GM19324 (cell line): ENCODE measurements at regions not wholly inside any gene's neighbourhood (a gene's known extent, or its start where the extent isn't known, plus 50 kb on each side); places are given as distances from the start of the nearest gene placed in this dataset.
A peak's percentile ranks its signal among the peaks of the same experiment; 100 is the strongest.

Experiments used
- ATAC-seq: cut with Tn5 transposase; IDR thresholded peaks from one replicate; pipeline ENCODE4 v1.9.1; 2021; ENCODE audit warnings: mild to moderate bottlenecking, moderate library complexity; ENCODE audit not compliant: unreplicated experiment, low FRiP score

DNA sequence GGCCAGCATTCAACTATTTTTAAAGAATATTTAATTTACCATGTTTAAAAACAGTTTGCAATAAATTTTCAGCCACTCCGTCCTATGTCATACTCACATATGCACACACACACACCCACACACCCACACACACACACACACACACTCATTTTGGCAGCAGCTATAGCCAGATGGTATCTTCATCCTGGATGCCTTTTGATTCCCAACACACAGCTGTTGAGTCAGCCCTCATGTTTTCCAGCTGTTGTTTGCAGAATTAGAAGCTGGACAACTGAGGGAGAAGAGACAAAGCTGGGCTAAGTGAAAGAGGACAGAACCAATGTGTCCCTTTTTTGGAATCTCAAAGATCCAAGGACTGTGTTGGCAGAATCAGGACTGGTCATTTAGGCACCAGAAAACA is 80.0 kb upstream of the EGLN3 start:
- ATAC-seq: no peak

DNA sequence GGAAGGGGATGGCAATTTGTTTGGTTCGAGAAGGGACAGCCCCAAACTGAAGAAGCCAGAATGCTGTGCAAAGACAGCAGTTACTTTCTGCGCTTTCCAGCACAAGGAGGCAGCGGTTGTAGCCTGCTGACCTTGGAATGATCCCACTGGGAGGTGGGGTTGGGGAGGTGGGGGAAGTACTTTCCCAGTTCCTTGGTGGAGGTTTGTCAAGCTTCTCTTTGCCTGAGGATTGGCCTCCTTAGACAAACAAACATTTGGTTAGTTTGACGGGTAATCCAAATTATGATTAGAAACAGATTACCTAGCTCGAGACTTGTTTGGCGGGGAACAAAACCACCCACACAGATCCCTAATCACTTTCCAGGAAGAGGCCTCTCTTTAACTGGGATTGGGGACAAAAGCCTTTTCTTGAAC is 79.1 kb upstream of the EGLN3 start:
- ATAC-seq: no peak

DNA sequence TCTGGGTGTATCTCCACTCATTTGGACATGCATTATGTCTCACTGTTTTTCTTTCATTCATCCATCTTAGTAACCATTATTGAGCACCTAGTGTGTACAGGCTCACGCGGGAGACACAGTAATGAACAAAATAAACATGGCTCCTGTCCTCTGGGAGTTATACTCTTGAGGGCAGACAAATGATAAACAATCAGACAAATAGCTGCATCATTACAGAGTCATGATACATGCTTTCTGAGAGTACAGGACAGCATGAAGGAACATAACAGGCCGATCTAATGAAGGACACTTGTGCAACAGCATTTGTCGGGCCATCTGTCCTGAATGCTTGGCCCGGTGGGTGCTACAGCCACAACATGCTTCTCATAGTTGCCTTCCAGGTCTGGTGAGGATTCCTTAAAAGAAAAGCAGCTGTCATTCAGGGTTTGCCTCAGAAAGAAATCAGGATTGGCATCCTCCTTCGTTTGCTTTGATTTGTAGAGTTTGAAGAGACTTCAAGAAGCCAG is 77.2 kb upstream of the EGLN3 start:
- ATAC-seq: no peak

DNA sequence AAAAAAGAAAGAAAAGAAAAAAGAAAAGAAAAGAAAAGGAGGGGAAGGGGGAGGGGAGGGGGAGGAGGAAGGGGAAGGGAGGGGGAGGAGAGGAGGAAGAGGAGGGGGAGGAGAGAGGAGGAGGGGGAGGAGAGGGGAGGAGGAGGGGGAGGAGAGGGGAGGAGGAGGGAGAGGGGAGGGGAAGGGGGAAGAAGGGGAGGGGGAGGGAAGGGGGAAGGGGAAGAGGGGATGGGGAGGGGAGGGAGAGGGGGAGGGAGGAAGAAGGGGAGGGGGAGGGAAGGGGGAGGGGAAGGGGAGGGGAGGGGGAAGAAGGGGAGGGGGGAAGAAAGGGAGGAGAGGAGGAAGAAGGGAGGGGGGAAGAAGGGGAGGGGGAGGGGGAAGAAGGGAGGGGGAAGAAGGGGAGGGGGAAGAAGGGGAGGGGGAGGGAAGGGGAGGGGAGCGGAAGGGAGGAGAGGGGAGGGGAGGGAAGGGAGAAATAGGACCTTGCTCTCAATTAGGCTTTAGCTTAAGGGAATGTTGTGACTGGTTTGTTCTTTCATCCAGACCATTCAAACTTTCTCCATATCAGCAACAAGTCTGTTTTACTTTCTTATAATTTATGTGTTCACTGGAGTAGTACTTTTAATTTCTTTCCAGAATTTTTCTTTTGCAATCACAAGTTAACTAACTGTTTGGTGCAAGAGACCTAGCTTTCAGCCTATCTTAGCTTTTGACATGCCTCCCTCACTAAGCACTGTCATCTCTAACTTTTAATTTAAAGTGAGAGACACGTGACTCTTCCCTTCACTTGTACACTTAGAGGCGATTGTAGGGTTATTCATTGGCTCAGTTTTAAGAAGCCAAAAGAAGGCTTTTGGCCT is 76.5 kb upstream of the EGLN3 start:
- ATAC-seq: no peak

DNA sequence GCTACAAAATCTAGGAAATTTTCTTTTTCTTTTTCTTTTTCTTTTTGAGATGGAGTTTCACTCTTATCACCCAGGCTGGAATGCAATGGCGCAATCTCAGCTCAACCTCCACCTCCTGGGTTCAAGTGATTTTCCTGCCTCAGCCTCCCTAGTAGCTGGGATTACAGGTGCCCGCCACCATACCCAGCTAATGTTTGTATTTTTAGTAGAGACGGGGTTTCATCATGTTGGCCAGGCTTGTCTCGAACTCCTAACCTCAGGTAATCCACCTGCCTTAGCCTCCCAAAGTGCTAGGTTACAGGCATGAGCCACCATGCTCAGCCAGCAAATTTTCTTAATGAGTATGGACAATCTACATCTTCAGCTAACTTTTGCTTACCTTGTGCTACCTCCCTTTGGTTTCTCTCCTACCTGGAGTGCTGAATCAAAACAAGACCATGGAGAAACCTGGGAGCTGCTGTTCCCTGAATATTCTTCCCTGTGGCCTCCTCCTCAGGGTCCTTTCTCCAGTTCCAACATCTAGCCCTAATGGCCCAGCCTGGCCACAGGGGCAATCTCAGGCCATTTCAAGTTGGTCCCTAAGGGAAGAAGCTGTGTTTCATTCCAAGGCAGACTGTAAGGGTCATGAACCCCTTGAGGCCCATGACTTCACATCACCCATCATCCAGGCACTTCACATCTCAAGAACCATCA is 74.6 kb upstream of the EGLN3 start:
- ATAC-seq: no peak

DNA sequence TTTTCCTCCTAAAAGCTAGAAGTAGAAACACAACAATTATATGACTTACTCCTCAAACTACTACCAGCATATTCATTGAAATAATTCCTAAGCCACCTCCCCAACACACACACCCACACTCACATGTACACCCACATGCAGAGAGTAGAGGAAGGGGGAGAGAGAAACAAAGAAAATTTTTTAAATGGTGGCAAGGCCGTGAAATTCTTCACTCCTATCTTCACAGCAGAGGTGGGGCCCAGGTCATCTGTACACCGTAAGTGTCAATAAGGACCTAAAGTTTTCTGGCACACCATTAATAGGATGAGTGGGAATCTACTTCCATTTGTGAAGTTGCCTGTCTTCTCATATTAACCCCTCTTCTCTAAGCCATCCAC is 73.9 kb upstream of the EGLN3 start:
- no peak for ATAC-seq

DNA sequence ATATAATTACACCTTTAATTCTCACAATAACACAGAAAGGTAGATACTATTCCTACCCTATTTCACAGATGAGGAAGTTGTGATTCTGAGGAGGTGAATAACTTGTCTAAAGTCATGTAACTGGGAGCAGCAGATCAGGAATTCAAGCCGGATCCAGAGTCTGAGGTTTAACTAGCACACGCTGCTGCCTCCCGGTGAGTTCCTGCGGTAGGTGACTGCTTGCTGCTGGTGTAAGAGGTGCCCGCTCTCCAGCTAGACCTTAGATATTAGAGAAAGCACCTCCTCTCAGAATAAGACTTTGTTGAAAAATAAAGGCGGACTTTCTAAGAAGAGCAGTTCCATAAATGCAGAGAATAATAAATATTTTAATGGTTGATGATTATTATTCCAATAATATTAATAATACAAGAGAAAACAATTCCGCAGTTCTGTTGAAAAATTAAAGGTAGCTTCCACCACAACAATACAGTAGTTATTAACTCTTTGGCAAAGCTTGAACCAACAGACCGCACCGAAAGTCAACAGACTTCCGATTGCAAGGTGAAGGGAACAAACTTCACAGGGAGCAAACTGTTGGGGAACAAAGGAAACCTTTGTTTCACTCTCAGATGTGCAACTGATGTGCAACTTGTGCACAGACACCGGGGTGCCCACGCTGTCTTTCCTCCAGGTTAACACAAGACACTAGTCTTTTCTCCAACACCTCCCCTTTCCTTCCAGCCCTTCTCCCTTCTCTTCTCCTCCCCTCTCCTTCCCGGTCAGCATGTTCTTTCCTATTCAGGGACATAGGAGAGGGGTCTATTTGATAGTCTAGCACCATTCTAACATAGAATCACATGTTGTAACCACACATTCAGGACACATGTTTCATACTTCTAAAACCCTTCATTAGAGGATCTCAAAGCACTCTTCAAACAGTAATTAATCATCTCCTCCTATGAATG is 73.2 kb upstream of the EGLN3 start:
- no peak for ATAC-seq

DNA sequence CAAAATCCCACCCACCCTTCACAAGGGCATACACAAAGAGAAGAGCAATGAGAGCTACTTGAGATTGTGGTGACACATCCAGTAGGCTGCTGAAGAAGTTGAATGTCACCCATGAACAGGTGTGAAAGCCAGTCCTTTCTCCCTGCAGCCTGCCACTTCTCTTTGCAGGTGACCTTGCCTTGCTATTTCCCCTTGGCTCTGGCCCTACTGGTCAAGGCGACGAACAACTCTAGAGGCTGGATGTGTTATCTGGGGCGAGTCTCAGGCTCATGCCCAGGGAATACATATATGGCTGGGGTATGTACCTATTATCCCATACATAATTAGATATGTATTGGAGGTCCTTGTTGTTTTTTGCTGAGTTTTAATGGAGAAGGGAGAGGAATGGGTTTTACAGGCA is 70.2 kb upstream of the EGLN3 start:
- ATAC-seq: no peak

DNA sequence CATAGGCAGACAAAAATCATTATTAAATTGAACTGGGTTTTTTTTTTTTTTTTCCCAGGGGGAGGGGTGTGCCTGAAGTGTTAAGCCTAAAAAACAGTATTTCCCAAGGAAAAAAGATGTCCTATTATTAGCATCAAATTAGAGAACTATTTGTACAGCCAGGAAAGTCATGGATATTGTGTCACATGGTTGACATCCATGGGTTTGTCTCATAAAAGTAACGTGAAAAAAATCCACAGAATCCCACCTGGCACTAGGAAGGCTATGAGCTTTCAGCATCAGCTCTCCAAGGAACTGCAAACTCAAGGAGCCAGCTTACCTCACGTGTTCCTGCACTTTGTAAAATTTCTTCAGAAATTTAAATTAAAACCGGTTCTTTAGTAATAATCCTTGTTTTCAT is 69.1 kb upstream of the EGLN3 start:
- no peak for ATAC-seq

DNA sequence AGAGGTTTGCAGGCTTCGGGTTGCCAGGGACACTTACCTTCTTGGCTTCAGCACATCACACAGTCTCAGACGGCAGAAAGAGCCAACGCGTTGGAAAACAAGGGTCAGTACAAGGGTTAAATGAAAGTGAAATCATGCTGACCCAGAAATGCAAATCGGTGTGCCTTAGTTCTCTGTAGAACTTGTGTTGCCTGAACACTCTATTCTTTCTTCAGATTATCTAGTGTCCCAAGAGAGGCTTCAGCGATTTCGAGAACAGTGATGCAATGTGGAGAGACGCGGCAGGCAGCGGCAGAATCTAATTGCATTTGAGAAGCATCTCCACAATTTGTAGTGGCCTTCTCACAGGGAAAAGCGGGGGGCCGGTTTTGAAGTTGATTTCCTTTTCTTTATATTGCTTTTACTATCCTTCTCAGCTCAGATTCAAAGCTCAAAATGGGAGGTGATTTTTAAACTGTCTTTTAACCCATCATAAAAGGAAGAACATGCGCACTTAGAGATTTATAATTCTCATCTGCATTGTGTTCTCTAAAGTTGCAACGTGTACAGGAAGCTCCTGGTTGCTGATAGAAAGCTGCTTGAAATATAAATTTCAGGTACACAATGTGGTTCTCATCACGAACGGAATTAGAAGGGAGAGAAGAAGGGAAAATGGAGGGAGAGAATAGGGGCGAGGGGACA is 67.8 kb upstream of the EGLN3 start:
- ATAC-seq: no peak

DNA sequence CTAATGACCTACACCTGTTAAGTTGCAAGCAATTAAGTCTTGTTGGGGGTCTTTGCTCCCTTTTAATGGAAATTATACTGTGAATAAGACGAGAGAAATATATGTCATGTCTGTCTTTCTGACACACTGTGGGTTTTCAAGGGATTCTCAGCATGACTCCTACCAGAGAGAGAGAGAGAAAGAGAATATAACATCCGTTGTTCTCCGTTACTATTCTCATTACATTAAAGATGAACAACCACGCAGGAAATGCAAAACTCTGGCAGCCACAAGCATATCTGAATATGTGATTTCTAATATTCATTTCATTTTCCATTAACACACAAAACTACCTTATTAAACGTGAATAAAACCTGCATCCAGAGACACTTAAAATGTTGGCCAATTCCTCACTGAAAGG is 67.3 kb upstream of the EGLN3 start:
- ATAC-seq: no peak

DNA sequence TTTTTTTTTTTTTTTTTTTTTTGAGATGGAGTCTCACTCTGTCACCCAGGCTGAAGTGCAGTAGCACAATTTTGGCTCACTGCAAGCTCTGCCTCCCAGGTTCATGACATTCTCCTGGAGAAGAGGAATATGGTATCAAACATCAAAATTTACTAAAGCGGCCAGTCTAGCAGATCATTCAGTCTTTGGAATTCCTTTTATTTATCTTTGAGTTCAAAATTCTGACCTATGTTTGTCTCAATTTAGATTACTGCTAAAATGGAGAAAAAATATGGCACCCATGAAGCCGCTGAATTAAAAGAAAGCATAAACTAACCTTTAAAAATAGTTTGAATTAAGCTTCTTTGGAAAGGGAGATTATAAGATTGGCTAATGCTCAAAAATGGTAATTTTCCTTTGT is 64.5 kb upstream of the EGLN3 start:
- ATAC-seq: no peak

DNA sequence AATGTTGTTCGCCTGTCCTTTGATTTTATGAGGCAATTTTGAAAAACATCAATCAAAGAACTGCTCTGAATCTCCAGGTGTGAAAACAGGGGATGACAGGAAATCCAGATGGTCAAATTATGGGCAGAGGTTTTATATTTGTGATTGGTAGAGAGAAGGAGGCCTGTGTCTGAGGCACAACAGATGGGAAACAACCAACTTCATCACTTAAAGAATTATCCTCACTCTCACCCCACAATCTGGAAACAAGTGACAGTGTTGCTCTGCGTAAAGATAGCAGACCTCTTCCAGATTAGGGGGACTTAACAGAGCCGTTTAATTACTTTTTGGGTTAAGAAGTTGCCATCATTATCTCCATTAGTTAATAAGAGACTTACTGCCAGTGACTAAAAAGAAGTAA is 64.1 kb upstream of the EGLN3 start:
- ATAC-seq: no peak

DNA sequence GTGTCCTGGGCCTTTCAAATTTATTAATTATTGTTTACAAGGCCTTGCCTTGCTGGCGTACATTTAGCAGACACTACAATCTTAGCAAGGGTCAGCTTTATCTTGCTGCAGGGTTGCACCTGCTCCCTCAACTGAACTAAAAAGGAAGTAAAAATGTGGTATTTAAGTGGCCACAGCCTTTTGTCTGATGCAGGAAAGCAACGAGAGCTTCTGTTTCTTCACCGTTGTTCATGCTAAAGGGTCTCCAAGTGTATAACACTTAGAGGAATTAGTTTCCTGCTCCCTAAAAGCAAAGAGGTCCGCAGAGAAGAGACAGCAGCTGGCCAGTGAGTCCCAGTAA is 62.8 kb upstream of the EGLN3 start:
- peak; percentile 58 for ATAC-seq

DNA sequence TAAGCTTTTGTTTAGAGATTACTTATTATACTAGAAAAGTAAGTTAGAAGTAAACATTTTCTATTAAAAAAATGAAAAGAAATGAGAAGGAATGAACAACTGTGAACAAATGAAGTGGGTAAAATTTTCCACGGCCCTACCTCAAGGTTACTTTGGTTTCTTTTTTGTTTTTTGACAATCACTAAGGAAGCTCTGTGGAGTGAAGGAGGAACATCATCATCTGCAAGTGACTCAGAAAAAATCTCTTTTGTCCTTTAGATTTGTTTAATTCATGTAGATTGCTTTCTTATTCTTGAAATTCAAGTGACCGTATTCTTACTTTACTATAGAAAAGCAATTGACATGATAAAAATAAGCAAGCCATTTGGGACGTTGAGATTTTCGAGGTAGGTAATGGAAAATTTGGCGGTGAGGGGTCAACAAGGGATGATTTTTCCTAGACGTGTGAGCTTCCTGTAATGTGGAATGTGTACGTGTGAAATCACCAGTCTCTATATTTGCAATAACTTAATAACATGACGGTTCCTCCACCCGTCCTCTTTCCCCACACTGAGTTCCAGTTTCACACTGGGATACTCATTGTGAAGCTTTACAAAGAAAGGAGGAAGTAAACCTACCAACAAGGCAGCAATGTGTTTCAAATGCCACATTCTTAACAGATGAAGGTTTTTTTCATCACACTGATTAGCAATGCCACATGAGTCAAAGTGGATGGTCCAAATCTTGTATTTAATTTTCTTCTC is 62.3 kb upstream of the EGLN3 start:
- peak; percentile 60 for ATAC-seq

DNA sequence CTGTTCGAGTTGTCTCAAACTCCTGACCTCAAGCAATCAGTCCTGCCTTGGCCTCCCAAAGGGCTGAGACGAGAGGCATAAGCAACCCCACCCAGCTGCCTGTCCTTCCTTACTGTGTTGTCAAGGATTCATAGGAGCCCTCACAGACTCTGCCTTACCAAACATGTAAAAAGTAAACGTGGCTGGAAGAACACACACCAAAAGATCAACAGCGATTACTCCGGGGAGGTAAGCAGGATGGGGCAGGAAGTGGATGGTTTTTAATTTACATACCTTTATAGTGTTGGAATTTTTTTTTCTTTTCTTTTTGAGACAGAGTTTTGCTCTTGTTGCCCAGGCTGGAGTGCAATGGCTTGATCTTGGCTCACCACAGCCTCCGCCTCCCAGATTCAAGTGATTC is 61.5 kb upstream of the EGLN3 start:
- no peak for ATAC-seq

DNA sequence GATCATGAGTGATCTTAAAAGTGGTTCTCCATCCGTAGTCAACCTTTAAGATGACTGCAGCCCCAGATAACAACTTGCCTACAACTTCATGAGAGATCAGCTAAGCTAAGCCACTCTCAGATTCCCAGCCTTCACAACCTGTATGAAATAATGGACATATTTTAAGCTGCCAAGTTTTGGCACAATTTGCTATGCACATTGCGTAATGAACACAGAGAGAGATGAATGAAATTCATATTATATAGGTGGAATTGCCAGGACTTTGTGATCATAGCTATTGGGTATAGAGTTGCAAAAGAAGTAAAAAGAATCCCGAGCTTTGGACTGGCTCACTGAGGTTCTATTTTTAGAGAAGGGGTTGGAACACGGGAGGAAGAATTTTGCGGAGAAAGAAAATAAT is 59.1 kb upstream of the EGLN3 start:
- ATAC-seq: no peak

DNA sequence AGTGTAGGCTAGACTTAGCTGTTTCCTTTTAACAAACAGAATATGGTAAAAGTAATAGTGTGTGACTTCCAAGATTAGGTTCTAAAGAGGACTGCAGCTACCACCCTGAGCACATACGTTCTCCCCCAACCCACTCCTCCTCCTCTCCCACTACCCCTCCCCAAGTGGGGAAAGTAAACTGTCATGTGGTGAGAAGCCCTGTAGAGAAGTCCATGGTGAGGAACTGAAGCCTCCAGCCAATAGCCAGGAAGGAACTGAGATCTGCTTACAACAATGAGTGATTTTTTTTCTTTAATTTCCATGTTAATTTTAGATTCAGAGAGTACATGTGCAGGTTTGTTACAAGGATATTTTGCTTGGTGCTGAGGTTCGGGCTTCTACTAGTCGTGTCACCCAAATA is 57.0 kb upstream of the EGLN3 start:
- no peak for ATAC-seq

DNA sequence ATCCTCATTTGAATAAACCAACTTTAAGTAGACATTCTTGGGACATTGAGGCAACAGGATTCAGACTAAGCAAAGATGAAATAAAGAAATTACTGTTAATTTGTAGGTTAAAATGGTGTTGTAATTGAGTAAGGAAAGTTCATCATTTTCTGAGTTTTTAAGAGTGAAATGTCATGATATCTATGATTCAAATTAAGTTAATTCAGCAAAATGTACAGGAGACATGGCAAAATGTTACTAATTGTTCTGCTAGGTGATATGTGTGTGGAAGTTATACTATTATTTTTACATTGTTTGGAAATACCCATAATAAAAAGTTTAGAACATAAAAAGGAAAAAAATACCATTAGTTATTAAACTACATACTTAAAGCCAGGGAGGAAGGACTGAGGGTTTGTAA is 55.0 kb upstream of the EGLN3 start:
- no peak for ATAC-seq

DNA sequence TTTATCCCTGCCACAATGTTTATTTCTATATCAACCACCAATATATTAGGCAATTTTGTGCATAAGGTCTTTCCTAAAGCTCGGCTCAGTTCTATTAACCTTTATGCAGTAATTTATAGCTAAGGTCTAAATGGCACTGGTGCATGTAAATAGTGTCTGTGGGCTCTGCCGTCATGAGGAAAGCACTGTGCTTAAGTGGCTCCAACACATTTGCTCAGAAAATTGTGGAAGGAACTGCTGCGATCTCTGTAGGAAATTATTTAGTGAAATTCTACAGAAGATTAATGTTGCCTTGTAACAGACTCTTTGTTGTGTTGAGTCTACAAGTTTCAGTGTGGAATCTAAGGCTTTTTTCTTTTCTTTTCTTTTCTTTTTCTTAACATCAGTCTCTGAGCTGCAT is 54.0 kb upstream of the EGLN3 start:
- ATAC-seq: no peak
